Astrocyte (in vitro differentiated cells and primary cell): ENCODE measurements at regions not wholly inside any gene's neighbourhood (a gene's known extent, or its start where the extent isn't known, plus 50 kb on each side); places are given as distances from the start of the nearest gene placed in this dataset.

Source experiments
- CTCF ChIP-seq: IDR thresholded peaks from 2 replicates; pipeline ENCODE4 v1.5.1; 2011; ENCODE audit warnings: low read depth, mild to moderate bottlenecking, inconsistent platforms, low read length, moderate library complexity; ENCODE audit not compliant: insufficient read depth
- EZH2 ChIP-seq: IDR thresholded peaks from 2 replicates; pipeline ENCODE4 v1.6.1; 2012; ENCODE audit warnings: mild to moderate bottlenecking, low read length, inconsistent platforms; ENCODE audit not compliant: insufficient read depth

- TF ChIP-seq CTCF (no peak), EZH2 (no peak)
Observed at GRCh38 chr9:115765060-115765459, 388.5 kb upstream of the PAPPA start.
